GM18907 (cell line): ENCODE measurements at regions not wholly inside any gene's neighbourhood (a gene's known extent, or its start where the extent isn't known, plus 50 kb on each side); places are given as distances from the start of the nearest gene placed in this dataset.

ENCODE experiments used
- ATAC-seq: cut with Tn5 transposase; IDR thresholded peaks from one replicate; pipeline ENCODE4 v1.9.1; 2021; ENCODE audit warnings: mild to moderate bottlenecking, moderate library complexity; ENCODE audit not compliant: unreplicated experiment

- ATAC-seq, result no peak
These were observed 325.6 kb downstream of the SEC23A start for GRCh38 chr14:38777401-38777800.

GRCh38 chr14:38775986-38776385, 327.0 kb downstream of the SEC23A start:
- no peak for ATAC-seq

GRCh38 chr14:38774162-38774561, 328.9 kb downstream of the SEC23A start:
- no peak for ATAC-seq

GRCh38 chr14:38770251-38770650, 332.8 kb downstream of the SEC23A start:
- ATAC-seq, result no peak

GRCh38 chr14:38762845-38763244, 340.2 kb downstream of the SEC23A start:
- ATAC-seq, result no peak

GRCh38 chr14:38762426-38762825, 340.6 kb downstream of the SEC23A start:
- no peak for ATAC-seq

GRCh38 chr14:38761033-38761432, 342.0 kb downstream of the SEC23A start:
- ATAC-seq, result no peak

GRCh38 chr14:38758661-38759060, 344.4 kb downstream of the SEC23A start:
- ATAC-seq, result no peak

GRCh38 chr14:38755036-38755435, 348.0 kb downstream of the SEC23A start:
- ATAC-seq, result no peak

- ATAC-seq, result no peak
These were observed 350.3 kb downstream of the SEC23A start for GRCh38 chr14:38752750-38753149.

- no peak for ATAC-seq
These were observed 350.7 kb downstream of the SEC23A start for GRCh38 chr14:38752341-38752740.

- ATAC-seq, result no peak
These were observed 351.6 kb downstream of the SEC23A start for GRCh38 chr14:38751459-38751858.

- no peak for ATAC-seq
These were observed 353.1 kb downstream of the SEC23A start for GRCh38 chr14:38749936-38750335.

- no peak for ATAC-seq
These were observed 357.2 kb downstream of the SEC23A start for GRCh38 chr14:38745861-38746260.

GRCh38 chr14:38743966-38744584, 359.0 kb downstream of the SEC23A start:
- ATAC-seq, result no peak

GRCh38 chr14:38737686-38738407, 365.2 kb downstream of the SEC23A start:
- ATAC-seq, result no peak

- no peak for ATAC-seq
These were observed 368.0 kb downstream of the SEC23A start for GRCh38 chr14:38735005-38735404.

GRCh38 chr14:38731962-38732361, 371.1 kb downstream of the SEC23A start:
- ATAC-seq, result no peak

GRCh38 chr14:38730420-38730819, 372.6 kb downstream of the SEC23A start:
- no peak for ATAC-seq

GRCh38 chr14:38727731-38728130, 375.3 kb downstream of the SEC23A start:
- no peak for ATAC-seq

GRCh38 chr14:38724621-38725020, 378.4 kb downstream of the SEC23A start:
- no peak for ATAC-seq

- ATAC-seq, result no peak
These were observed 379.1 kb downstream of the SEC23A start for GRCh38 chr14:38723959-38724358.

GRCh38 chr14:38723277-38723676, 379.8 kb downstream of the SEC23A start:
- no peak for ATAC-seq
